Keratinocyte (primary cell): ENCODE measurements at regions not wholly inside any gene's neighbourhood (a gene's known extent, or its start where the extent isn't known, plus 50 kb on each side); places are given as distances from the start of the nearest gene placed in this dataset.

Experiments
- DNase-seq: peaks from one replicate; pipeline ENCODE4 v3.0.0-alpha.2; 2011; ENCODE audit warnings: low read depth, missing footprints, low spot score
- FAIRE-seq: peaks from 2 replicates; lab custom pipeline; 2011; peaks lifted over from hg19 to GRCh38; lab: Jason Lieb, UNC
- H2AFZ ChIP-seq: 2 replicates; pipeline ENCODE4 v1.6.0; 2012; ENCODE audit warnings: low read length, control low read depth, inconsistent platforms; ENCODE audit not compliant: control insufficient read depth
- H3K27ac ChIP-seq: 2 replicates; pipeline ENCODE4 v1.5.1; 2011; ENCODE audit warnings: low read length; ENCODE audit not compliant: control insufficient read depth, insufficient read depth
- H3K27me3 ChIP-seq: 3 replicates; pipeline ENCODE4 v1.6.0; 2011; ENCODE audit warnings: low read length; ENCODE audit not compliant: control insufficient read depth, insufficient read depth; ENCODE audit errors: extremely low read depth
- H3K36me3 ChIP-seq, 2 experiments: 2 replicates in 1 of 2; 3 replicates in 1 of 2; pipeline ENCODE4 v1.5.1; 2011; ENCODE audit warnings: low read length in 2 of 2, mild to moderate bottlenecking in 1 of 2; ENCODE audit not compliant: control insufficient read depth in 2 of 2, insufficient read depth in 2 of 2; ENCODE audit errors: extremely low read depth in 1 of 2
- H3K4me1 ChIP-seq: 3 replicates; pipeline ENCODE4 v1.5.1; 2011; ENCODE audit warnings: low read length; ENCODE audit not compliant: control insufficient read depth, insufficient read depth; ENCODE audit errors: extremely low read depth
- H3K4me2 ChIP-seq: 3 replicates; pipeline ENCODE4 v1.6.0; 2011; ENCODE audit warnings: low read depth, low read length; ENCODE audit not compliant: control insufficient read depth, insufficient read depth; ENCODE audit errors: extremely low read depth
- H3K4me3 ChIP-seq, 3 experiments: fragments of 200-600 bp in 1 of 3; sonication (generic) in 1 of 3; 2 replicates in 2 of 3; 3 replicates in 1 of 3; pipeline ENCODE4 v1.5.1; 2011 to 2016; ENCODE audit warnings: low read length in 3 of 3, mild to moderate bottlenecking in 3 of 3, control low read depth in 2 of 3, inconsistent platforms in 1 of 3, low read depth in 1 of 3, mixed read lengths in 1 of 3, mixed run types in 1 of 3, moderate library complexity in 1 of 3; ENCODE audit not compliant: control insufficient read depth in 2 of 3, insufficient read depth in 2 of 3; ENCODE audit errors: extremely low read depth in 1 of 3
- H3K79me2 ChIP-seq: 2 replicates; pipeline ENCODE4 v1.6.0; 2012; ENCODE audit warnings: low read length; ENCODE audit not compliant: control insufficient read depth, insufficient read depth
- H3K9ac ChIP-seq: 3 replicates; pipeline ENCODE4 v1.6.0; 2011; ENCODE audit warnings: low read length; ENCODE audit not compliant: control insufficient read depth, insufficient read depth; ENCODE audit errors: extremely low read depth
- H3K9me1 ChIP-seq: 3 replicates; pipeline ENCODE4 v1.6.0; 2011; ENCODE audit warnings: low read length; ENCODE audit not compliant: control insufficient read depth, insufficient read depth; ENCODE audit errors: extremely low read depth
- H3K9me3 ChIP-seq: 2 replicates; pipeline ENCODE4 v1.5.1; 2012; ENCODE audit warnings: low read depth, low read length; ENCODE audit not compliant: control insufficient read depth
- H4K20me1 ChIP-seq: 3 replicates; pipeline ENCODE4 v1.6.0; 2011; ENCODE audit warnings: low read length; ENCODE audit not compliant: control insufficient read depth, insufficient read depth; ENCODE audit errors: extremely low read depth
- EZH2 ChIP-seq: IDR thresholded peaks from one replicate; pipeline ENCODE4 v1.6.1; 2012; ENCODE audit warnings: inconsistent platforms, mild to moderate bottlenecking, low read length, moderate library complexity
- dilution Hi-C: fragments of 300-500 bp; cut with MboI; formaldehyde crosslinking; loops from one replicate; pipeline ENCODE4 v1.7.0; 2020; ENCODE audit warnings: low sequenced_read_pairs; ENCODE audit not compliant: extremely low pct_ligation_motif_present
- TF ChIP-seq, protein P1 (sequence below), 3 experiments: IDR thresholded peaks in 1 of 3; conservative IDR thresholded peaks in 1 of 3; optimal IDR thresholded peaks in 1 of 3; 2 replicates in 2 of 3; 3 replicates in 1 of 3; pipeline versions ENCODE3 to v1.5.1; 2011; ENCODE audit warnings: low read length in 3 of 3, mild to moderate bottlenecking in 3 of 3, moderate library complexity in 2 of 3, control low read depth in 1 of 3, inconsistent platforms in 1 of 3; ENCODE audit not compliant: insufficient read depth in 2 of 3; ENCODE audit errors: extremely low read depth in 1 of 3

DNA sequence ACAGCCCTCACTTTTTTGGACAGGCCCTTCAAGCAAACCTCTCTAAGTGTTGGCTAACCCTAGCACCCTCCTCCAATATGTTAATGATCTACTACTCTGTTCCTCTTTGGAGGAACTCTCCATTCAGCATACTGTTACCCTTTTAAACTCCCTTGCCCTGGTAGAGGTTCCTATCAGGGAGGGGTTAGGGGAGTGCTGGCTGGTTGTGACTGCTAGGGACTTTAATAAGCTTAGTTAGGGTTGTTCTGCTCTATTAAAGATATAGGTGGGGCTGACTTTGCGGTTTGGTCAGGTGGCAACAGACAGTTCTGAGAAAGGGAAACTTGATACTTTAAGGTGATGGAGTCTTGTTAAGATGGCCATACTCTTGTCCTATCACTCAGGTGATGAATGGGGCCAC, 301.5 kb upstream of the FBXO33 start:
- dilution Hi-C loops = no loop called here
- no peak overlapping the region for H3K27ac ChIP-seq
- H3K9ac ChIP-seq = no peak overlapping the region
- no peaks in the 10 kb centered on the region for H3K9me3 ChIP-seq
- TF ChIP-seq, protein P1, sequence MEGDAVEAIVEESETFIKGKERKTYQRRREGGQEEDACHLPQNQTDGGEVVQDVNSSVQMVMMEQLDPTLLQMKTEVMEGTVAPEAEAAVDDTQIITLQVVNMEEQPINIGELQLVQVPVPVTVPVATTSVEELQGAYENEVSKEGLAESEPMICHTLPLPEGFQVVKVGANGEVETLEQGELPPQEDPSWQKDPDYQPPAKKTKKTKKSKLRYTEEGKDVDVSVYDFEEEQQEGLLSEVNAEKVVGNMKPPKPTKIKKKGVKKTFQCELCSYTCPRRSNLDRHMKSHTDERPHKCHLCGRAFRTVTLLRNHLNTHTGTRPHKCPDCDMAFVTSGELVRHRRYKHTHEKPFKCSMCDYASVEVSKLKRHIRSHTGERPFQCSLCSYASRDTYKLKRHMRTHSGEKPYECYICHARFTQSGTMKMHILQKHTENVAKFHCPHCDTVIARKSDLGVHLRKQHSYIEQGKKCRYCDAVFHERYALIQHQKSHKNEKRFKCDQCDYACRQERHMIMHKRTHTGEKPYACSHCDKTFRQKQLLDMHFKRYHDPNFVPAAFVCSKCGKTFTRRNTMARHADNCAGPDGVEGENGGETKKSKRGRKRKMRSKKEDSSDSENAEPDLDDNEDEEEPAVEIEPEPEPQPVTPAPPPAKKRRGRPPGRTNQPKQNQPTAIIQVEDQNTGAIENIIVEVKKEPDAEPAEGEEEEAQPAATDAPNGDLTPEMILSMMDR (optimal IDR thresholded peaks at IDR 0.05 in 1 of 3, IDR thresholded peaks at IDR 0.05 in 1 of 3, conservative IDR thresholded peaks at IDR 0.05 in 1 of 3; ENCODE audit: extremely low read depth in 1 of 3, insufficient read depth in 2 of 3, low read length in 3 of 3) = no peak
- TF ChIP-seq EZH2 = no peak
- no peaks in the 10 kb centered on the region for H4K20me1 ChIP-seq
- H3K4me1 ChIP-seq = no peaks in the 10 kb centered on the region
- no peak overlapping the region for H3K4me3 ChIP-seq
- no peak for FAIRE-seq
- H3K27me3 ChIP-seq = no peaks in the 10 kb centered on the region
- no peaks in the 10 kb centered on the region for H3K79me2 ChIP-seq
- H3K9me1 ChIP-seq = no peaks in the 10 kb centered on the region
- no peak overlapping the region for H3K4me2 ChIP-seq
- DNase-seq = no peak
- no peaks in the 10 kb centered on the region for H3K36me3 ChIP-seq
- no peak overlapping the region for H2AFZ ChIP-seq

DNA sequence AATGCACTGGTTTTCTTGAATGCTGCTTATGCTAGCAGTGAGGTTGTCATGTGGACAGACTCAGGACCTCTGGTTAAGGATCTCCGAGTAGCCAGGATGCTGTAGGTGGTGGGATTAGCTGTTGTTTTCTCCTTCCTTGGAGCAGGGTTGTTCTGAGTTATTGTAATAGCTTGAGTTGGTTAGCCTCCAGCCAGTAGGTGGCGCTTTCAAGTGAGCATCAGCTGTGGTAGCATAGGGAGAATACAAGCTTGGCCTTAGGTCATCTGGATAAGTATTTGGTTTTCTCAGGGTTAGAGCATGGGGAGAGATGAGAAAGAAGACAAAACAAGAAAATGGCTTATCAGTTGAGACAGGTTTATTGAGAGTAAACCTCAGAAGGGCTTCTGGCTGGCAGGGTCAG, 299.7 kb upstream of the FBXO33 start:
- no peak for DNase-seq
- H3K9me3 ChIP-seq = no peaks in the 10 kb centered on the region
- H3K27ac ChIP-seq = no peak overlapping the region

More for the DNA sequence above, 299.7 kb upstream of the FBXO33 start:
- Histone ChIP-seq H3K4me2 (no peak overlapping the region), H2AFZ (no peak overlapping the region), H3K9ac (no peak overlapping the region), H3K79me2 (no peaks in the 10 kb centered on the region), H3K27me3 (no peaks in the 10 kb centered on the region), H3K4me1 (no peaks in the 10 kb centered on the region), H4K20me1 (no peaks in the 10 kb centered on the region), H3K36me3 (no peaks in the 10 kb centered on the region), H3K9me1 (no peaks in the 10 kb centered on the region), H3K4me3 (no peak overlapping the region)
- no peak for TF ChIP-seq EZH2
- TF ChIP-seq, protein P1 (optimal IDR thresholded peaks at IDR 0.05 in 1 of 3, IDR thresholded peaks at IDR 0.05 in 1 of 3, conservative IDR thresholded peaks at IDR 0.05 in 1 of 3; ENCODE audit: extremely low read depth in 1 of 3, insufficient read depth in 2 of 3, low read length in 3 of 3) = no peak
- dilution Hi-C loops = no loop called here
- FAIRE-seq = no peak
